H1 (cell line): ENCODE measurements at regions not wholly inside any gene's neighbourhood (a gene's known extent, or its start where the extent isn't known, plus 50 kb on each side); places are given as distances from the start of the nearest gene placed in this dataset.

Source experiments
- CHD2 ChIP-seq: IDR thresholded peaks from 2 replicates; pipeline ENCODE4 v1.6.1; 2012; ENCODE audit warnings: low read length, improper control_type of control experiment
- EP300 ChIP-seq, 2 experiments: IDR thresholded peaks; 1 replicate in 1 of 2; 2 replicates in 1 of 2; pipeline ENCODE4 v1.6.1; 2011 to 2012; ENCODE audit warnings: low read depth in 2 of 2, low read length in 2 of 2, mild to moderate bottlenecking in 2 of 2, borderline replicate concordance in 1 of 2, inconsistent platforms in 1 of 2, moderate library complexity in 1 of 2
- ZNF274 ChIP-seq: IDR thresholded peaks from 2 replicates; pipeline ENCODE4 v1.7.0; 2012; ENCODE audit warnings: low read length, borderline replicate concordance; ENCODE audit errors: extremely low read depth
- TF ChIP-seq, protein P1 (sequence below), 3 experiments: IDR thresholded peaks; 1 replicate in 2 of 3; 2 replicates in 1 of 3; pipeline versions ENCODE4 v1.5.1 to v1.6.1; 2011; ENCODE audit warnings: low read length in 3 of 3, mild to moderate bottlenecking in 3 of 3, inconsistent platforms in 2 of 3, low read depth in 1 of 3, moderate library complexity in 1 of 3; ENCODE audit not compliant: insufficient read depth in 1 of 3; ENCODE audit errors: control extremely low read depth in 1 of 3

- TF ChIP-seq, protein P1, sequence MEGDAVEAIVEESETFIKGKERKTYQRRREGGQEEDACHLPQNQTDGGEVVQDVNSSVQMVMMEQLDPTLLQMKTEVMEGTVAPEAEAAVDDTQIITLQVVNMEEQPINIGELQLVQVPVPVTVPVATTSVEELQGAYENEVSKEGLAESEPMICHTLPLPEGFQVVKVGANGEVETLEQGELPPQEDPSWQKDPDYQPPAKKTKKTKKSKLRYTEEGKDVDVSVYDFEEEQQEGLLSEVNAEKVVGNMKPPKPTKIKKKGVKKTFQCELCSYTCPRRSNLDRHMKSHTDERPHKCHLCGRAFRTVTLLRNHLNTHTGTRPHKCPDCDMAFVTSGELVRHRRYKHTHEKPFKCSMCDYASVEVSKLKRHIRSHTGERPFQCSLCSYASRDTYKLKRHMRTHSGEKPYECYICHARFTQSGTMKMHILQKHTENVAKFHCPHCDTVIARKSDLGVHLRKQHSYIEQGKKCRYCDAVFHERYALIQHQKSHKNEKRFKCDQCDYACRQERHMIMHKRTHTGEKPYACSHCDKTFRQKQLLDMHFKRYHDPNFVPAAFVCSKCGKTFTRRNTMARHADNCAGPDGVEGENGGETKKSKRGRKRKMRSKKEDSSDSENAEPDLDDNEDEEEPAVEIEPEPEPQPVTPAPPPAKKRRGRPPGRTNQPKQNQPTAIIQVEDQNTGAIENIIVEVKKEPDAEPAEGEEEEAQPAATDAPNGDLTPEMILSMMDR (IDR thresholded peaks at IDR 0.05; ENCODE audit: control extremely low read depth in 1 of 3, insufficient read depth in 1 of 3, low read depth in 1 of 3, low read length in 3 of 3), result no peak
- no peak for TF ChIP-seq CHD2
- no peak for TF ChIP-seq EP300 (IDR thresholded peaks at IDR 0.05; ENCODE audit: borderline replicate concordance in 1 of 2, low read depth in 2 of 2, low read length in 2 of 2)
- no peak for TF ChIP-seq ZNF274
Measured at GRCh38 chr13:90168953-90169352, 1178.5 kb upstream of the MIR17HG start.
